ENCODE measurements at regions not wholly inside any gene's neighbourhood (a gene's known extent, or its start where the extent isn't known, plus 50 kb on each side); places are given as distances from the start of the nearest gene placed in this dataset.

DNA sequence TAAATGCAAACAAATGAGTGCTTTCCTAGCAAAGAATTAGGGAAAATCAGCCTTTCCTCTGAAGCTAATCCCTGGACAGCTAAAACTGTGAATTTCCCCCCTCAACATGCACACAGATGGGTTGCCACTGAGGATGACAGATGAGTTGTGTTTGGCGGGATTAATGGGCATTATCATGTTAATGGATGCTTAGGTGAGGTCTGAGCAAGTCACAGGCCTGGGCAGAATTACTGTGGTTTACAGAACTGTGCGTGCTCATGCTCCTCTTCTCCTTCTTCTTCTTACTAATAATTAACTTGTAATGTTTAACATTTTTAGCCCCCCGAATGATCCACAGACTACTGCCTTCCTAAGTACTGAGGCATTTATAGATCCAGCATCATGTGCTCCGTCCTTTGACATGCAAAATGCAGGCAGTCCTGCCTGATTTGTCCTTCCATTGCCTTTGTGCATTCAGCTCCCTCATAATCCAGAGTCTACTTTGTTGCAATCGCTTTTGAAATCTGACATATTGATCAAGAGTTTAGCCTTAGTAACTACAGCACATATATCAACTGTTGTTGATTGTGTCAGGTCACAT is 753.4 kb upstream of the MMS22L start:
- TF ChIP-seq, protein P1, sequence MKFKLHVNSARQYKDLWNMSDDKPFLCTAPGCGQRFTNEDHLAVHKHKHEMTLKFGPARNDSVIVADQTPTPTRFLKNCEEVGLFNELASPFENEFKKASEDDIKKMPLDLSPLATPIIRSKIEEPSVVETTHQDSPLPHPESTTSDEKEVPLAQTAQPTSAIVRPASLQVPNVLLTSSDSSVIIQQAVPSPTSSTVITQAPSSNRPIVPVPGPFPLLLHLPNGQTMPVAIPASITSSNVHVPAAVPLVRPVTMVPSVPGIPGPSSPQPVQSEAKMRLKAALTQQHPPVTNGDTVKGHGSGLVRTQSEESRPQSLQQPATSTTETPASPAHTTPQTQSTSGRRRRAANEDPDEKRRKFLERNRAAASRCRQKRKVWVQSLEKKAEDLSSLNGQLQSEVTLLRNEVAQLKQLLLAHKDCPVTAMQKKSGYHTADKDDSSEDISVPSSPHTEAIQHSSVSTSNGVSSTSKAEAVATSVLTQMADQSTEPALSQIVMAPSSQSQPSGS (IDR thresholded peaks at IDR 0.05; ENCODE audit: low read length): no peak
- TF ChIP-seq CREB1 (IDR thresholded peaks at IDR 0.05; ENCODE audit: low read depth): no peak
- TF ChIP-seq, protein P2, sequence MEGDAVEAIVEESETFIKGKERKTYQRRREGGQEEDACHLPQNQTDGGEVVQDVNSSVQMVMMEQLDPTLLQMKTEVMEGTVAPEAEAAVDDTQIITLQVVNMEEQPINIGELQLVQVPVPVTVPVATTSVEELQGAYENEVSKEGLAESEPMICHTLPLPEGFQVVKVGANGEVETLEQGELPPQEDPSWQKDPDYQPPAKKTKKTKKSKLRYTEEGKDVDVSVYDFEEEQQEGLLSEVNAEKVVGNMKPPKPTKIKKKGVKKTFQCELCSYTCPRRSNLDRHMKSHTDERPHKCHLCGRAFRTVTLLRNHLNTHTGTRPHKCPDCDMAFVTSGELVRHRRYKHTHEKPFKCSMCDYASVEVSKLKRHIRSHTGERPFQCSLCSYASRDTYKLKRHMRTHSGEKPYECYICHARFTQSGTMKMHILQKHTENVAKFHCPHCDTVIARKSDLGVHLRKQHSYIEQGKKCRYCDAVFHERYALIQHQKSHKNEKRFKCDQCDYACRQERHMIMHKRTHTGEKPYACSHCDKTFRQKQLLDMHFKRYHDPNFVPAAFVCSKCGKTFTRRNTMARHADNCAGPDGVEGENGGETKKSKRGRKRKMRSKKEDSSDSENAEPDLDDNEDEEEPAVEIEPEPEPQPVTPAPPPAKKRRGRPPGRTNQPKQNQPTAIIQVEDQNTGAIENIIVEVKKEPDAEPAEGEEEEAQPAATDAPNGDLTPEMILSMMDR (IDR thresholded peaks at IDR 0.05 in 2 of 3, conservative IDR thresholded peaks at IDR 0.05 in 1 of 3; ENCODE audit: control insufficient read depth in 2 of 3, extremely low read depth in 1 of 3, insufficient read depth in 1 of 3, low read depth in 3 of 3, low read length in 3 of 3): no peak
- no peak for TF ChIP-seq EZH2 (IDR thresholded peaks at IDR 0.05; ENCODE audit: borderline replicate concordance, control insufficient read depth, low read depth, low read length)
- no peak for TF ChIP-seq SUPT20H (IDR thresholded peaks at IDR 0.05; ENCODE audit: borderline replicate concordance, control insufficient read depth, low read depth, low read length)
- TF ChIP-seq, protein P3, sequence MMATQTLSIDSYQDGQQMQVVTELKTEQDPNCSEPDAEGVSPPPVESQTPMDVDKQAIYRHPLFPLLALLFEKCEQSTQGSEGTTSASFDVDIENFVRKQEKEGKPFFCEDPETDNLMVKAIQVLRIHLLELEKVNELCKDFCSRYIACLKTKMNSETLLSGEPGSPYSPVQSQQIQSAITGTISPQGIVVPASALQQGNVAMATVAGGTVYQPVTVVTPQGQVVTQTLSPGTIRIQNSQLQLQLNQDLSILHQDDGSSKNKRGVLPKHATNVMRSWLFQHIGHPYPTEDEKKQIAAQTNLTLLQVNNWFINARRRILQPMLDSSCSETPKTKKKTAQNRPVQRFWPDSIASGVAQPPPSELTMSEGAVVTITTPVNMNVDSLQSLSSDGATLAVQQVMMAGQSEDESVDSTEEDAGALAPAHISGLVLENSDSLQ (IDR thresholded peaks at IDR 0.05): no peak
- no peak for TF ChIP-seq CHD1 (IDR thresholded peaks at IDR 0.05; ENCODE audit: low read depth, low read length)
- TF ChIP-seq, protein P4, sequence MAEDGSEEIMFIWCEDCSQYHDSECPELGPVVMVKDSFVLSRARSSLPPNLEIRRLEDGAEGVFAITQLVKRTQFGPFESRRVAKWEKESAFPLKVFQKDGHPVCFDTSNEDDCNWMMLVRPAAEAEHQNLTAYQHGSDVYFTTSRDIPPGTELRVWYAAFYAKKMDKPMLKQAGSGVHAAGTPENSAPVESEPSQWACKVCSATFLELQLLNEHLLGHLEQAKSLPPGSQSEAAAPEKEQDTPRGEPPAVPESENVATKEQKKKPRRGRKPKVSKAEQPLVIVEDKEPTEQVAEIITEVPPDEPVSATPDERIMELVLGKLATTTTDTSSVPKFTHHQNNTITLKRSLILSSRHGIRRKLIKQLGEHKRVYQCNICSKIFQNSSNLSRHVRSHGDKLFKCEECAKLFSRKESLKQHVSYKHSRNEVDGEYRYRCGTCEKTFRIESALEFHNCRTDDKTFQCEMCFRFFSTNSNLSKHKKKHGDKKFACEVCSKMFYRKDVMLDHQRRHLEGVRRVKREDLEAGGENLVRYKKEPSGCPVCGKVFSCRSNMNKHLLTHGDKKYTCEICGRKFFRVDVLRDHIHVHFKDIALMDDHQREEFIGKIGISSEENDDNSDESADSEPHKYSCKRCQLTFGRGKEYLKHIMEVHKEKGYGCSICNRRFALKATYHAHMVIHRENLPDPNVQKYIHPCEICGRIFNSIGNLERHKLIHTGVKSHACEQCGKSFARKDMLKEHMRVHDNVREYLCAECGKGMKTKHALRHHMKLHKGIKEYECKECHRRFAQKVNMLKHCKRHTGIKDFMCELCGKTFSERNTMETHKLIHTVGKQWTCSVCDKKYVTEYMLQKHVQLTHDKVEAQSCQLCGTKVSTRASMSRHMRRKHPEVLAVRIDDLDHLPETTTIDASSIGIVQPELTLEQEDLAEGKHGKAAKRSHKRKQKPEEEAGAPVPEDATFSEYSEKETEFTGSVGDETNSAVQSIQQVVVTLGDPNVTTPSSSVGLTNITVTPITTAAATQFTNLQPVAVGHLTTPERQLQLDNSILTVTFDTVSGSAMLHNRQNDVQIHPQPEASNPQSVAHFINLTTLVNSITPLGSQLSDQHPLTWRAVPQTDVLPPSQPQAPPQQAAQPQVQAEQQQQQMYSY (CRISPR knock-in tag; IDR thresholded peaks at IDR 0.05): no peak
- TF ChIP-seq POLR2AphosphoS5 (IDR thresholded peaks at IDR 0.05; ENCODE audit: low read length): no peak
- no peak for TF ChIP-seq FOS (IDR thresholded peaks at IDR 0.05; ENCODE audit: borderline replicate concordance, extremely low read depth, insufficient read length)
- TF ChIP-seq, protein P5, sequence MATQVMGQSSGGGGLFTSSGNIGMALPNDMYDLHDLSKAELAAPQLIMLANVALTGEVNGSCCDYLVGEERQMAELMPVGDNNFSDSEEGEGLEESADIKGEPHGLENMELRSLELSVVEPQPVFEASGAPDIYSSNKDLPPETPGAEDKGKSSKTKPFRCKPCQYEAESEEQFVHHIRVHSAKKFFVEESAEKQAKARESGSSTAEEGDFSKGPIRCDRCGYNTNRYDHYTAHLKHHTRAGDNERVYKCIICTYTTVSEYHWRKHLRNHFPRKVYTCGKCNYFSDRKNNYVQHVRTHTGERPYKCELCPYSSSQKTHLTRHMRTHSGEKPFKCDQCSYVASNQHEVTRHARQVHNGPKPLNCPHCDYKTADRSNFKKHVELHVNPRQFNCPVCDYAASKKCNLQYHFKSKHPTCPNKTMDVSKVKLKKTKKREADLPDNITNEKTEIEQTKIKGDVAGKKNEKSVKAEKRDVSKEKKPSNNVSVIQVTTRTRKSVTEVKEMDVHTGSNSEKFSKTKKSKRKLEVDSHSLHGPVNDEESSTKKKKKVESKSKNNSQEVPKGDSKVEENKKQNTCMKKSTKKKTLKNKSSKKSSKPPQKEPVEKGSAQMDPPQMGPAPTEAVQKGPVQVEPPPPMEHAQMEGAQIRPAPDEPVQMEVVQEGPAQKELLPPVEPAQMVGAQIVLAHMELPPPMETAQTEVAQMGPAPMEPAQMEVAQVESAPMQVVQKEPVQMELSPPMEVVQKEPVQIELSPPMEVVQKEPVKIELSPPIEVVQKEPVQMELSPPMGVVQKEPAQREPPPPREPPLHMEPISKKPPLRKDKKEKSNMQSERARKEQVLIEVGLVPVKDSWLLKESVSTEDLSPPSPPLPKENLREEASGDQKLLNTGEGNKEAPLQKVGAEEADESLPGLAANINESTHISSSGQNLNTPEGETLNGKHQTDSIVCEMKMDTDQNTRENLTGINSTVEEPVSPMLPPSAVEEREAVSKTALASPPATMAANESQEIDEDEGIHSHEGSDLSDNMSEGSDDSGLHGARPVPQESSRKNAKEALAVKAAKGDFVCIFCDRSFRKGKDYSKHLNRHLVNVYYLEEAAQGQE (IDR thresholded peaks at IDR 0.05; ENCODE audit: low read depth, low read length): no peak

Measured in GM12878 (cell line).